Ascending aorta (tissue), 2 donors: ENCODE measurements at regions not wholly inside any gene's neighbourhood (a gene's known extent, or its start where the extent isn't known, plus 50 kb on each side); places are given as distances from the start of the nearest gene placed in this dataset.

Experiments used
- DNase-seq, 2 donors: peaks; one replicate each; pipeline ENCODE4 v3.0.0-alpha.2; 2019; ENCODE audit warnings: low spot score in 2 of 2
- H3K27ac ChIP-seq, 2 donors: fragments of 200-600 bp; sonication (generic); one replicate each; pipeline ENCODE4 v1.5.1; 2016 to 2017; ENCODE audit warnings: mild to moderate bottlenecking in 1 of 2
- H3K27me3 ChIP-seq: fragments of 200-600 bp; sonication (generic); one replicate; pipeline ENCODE4 v1.5.1; 2017
- H3K36me3 ChIP-seq, 2 donors: fragments of 200-600 bp; sonication (generic); one replicate each; pipeline ENCODE4 v1.5.1; 2016
- H3K4me1 ChIP-seq, 2 donors: fragments of 200-600 bp; sonication (generic); one replicate each; pipeline ENCODE4 v1.5.1; 2016 to 2017; ENCODE audit warnings: mild to moderate bottlenecking in 1 of 2
- H3K4me3 ChIP-seq, 2 donors: fragments of 200-600 bp; sonication (generic); one replicate each; pipeline ENCODE4 v1.5.1; 2016 to 2017; ENCODE audit warnings: mild to moderate bottlenecking in 1 of 2
- H3K9me3 ChIP-seq, 2 donors: fragments of 200-600 bp; sonication (generic); one replicate each; pipeline ENCODE4 v1.5.1; 2016
- intact Hi-C: fragments of 100-400 bp; cut with DNase I; formaldehyde crosslinking; loops from one replicate; pipeline ENCODE4 v1.15.1; 2023
- TF ChIP-seq, protein P1 (sequence below), 3 experiments: fragments of 200-600 bp in 2 of 3; fragments of 450-650 bp in 1 of 3; sonication (generic) in 2 of 3; IDR thresholded peaks; one replicate each; pipeline ENCODE4 v1.5.1; 2016 to 2019; ENCODE audit warnings: antibody characterized with exemption in 3 of 3, mild to moderate bottlenecking in 1 of 3, moderate library complexity in 1 of 3

DNA sequence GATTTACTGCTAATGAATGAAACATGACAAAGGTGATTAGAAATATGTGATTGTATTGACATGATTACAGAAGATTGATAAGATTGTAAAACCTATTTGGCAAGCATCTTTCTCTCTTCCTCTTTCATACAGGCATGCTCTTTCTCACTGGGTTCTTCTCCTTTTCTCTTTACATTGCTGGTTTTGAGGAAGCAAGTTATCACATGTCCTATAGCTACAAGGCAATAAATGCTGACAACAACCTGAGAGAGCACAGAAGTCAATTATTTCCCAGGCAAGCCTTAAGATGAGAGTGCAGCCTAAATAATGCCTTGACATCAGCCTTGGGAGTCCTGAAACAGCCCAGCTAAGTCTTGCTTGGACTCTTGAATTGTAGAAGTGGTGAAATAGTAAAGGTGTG is 875.0 kb downstream of the SLITRK1 start:
- Histone ChIP-seq H3K27me3 (no peaks in the 10 kb centered on the region), H3K36me3 (no peaks in the 10 kb centered on the region), H3K9me3 (no peaks in the 10 kb centered on the region), H3K27ac (no peak overlapping the region), H3K4me3 (no peak overlapping the region), H3K4me1 (no peaks in the 10 kb centered on the region)
- no peak for DNase-seq
- TF ChIP-seq, protein P1, sequence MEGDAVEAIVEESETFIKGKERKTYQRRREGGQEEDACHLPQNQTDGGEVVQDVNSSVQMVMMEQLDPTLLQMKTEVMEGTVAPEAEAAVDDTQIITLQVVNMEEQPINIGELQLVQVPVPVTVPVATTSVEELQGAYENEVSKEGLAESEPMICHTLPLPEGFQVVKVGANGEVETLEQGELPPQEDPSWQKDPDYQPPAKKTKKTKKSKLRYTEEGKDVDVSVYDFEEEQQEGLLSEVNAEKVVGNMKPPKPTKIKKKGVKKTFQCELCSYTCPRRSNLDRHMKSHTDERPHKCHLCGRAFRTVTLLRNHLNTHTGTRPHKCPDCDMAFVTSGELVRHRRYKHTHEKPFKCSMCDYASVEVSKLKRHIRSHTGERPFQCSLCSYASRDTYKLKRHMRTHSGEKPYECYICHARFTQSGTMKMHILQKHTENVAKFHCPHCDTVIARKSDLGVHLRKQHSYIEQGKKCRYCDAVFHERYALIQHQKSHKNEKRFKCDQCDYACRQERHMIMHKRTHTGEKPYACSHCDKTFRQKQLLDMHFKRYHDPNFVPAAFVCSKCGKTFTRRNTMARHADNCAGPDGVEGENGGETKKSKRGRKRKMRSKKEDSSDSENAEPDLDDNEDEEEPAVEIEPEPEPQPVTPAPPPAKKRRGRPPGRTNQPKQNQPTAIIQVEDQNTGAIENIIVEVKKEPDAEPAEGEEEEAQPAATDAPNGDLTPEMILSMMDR (IDR thresholded peaks at IDR 0.05) = no peak
- intact Hi-C loops = no loop called here

DNA sequence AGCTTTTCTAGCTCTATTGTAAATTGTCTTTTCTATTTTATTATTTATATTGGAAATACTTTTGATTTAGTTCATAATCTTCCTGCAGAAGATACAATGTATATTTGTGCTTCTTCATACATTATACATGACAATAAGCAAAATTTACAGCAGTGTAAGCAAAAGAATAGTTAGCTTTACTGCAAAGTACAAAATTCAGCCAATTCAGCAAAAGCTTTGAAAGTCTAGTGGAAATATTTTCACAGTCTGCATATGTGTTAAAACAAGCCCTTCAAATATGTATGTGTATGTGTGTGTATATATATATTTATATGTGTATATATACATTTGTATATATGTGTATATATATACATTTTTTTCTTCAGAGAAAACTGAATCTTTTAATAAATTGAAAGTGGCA is 879.1 kb downstream of the SLITRK1 start:
- Histone ChIP-seq H3K4me3 (no peak overlapping the region), H3K9me3 (no peaks in the 10 kb centered on the region), H3K4me1 (no peaks in the 10 kb centered on the region), H3K27ac (no peak overlapping the region), H3K27me3 (no peaks in the 10 kb centered on the region), H3K36me3 (no peaks in the 10 kb centered on the region)
- intact Hi-C loops = no loop called here
- TF ChIP-seq, protein P1 (IDR thresholded peaks at IDR 0.05) = no peak
- no peak for DNase-seq

DNA sequence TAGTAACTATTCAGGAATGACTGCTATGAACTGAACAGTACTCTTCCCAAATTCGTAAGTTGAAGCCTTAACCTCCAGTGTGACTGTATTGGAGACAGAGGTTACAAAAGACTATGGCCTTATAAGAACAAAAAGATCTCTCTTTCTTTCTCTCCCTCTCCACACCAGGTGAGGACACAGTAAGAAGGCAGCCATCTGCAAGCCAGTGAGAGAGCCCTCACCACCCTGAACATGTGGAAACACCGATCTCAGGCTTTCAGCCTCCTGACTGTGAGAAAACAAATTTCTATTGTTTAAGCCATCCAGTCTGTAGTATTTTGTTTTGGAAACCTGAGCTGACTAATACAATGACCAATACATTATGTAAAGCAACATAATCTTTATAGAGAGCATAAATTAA is 888.9 kb downstream of the SLITRK1 start:
- Histone ChIP-seq H3K9me3 (no peaks in the 10 kb centered on the region), H3K27me3 (no peaks in the 10 kb centered on the region), H3K27ac (no peak overlapping the region), H3K36me3 (no peaks in the 10 kb centered on the region), H3K4me1 (no peaks in the 10 kb centered on the region), H3K4me3 (no peak overlapping the region)
- TF ChIP-seq, protein P1 (IDR thresholded peaks at IDR 0.05) = no peak
- no peak for DNase-seq
- intact Hi-C loops = no loop called here

DNA sequence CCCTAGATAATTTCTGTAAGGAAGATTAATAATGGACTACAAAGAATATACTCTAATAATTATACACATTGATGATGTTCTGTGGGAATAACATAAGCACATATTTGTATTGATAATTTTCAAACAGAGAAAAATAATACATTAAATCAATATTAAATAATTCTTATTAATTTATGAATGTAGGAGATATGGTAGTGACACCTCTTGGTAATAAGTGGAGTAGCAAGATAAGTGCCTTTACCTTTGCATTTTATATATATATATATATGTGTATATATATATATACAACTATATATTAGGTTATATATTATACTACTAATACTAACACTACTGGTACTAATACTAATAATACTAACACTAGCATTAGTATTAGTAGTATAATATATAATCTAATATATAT is 905.8 kb downstream of the SLITRK1 start:
- Histone ChIP-seq H3K36me3 (no peaks in the 10 kb centered on the region), H3K4me1 (no peaks in the 10 kb centered on the region), H3K9me3 (no peaks in the 10 kb centered on the region), H3K27me3 (no peaks in the 10 kb centered on the region), H3K27ac (no peak overlapping the region), H3K4me3 (no peak overlapping the region)
- TF ChIP-seq, protein P1 (IDR thresholded peaks at IDR 0.05) = no peak
- intact Hi-C loops = no loop called here
- no peak for DNase-seq

DNA sequence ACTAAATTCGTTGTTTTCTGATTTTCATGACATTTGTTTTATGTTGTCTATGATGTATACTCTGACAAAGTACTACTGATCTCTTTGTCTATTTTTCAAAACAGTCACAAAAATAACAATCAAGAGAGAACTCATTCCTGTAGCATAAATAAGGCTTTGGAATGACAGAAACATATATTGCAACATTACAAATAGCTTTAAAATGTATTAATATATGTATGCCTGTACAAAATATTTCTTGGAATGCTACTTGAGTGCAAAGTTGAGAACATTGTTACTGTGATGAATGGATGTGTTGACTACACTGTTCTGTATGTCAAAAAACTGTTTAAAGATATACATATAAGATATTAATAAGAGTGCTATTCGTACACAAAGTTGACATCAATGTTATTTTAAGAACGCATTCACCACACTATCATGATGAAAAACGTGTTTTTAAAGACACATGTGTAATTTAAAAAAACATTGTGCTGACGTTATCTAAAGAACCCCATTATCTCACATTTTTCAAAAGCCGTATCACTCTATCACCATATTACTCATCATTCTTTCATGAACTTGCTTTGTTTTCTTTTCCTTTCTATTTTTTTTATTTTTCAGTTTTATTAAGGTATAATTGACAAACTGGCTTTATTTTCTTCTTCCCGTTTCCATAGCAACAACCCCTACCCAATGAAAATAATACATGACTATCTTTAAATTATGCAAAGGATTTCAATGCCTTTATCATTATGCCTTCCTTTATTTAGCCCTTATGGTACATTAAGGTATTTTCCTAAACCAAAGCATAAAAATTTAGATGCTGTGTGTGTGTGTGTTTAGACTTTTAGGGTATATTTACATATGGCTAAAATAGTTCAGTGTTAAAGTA is 918.8 kb downstream of the SLITRK1 start:
- Histone ChIP-seq H3K27ac (no peak overlapping the region), H3K36me3 (no peaks in the 10 kb centered on the region), H3K9me3 (no peaks in the 10 kb centered on the region), H3K27me3 (no peaks in the 10 kb centered on the region), H3K4me1 (no peaks in the 10 kb centered on the region), H3K4me3 (no peak overlapping the region)
- intact Hi-C loops = no loop called here
- TF ChIP-seq, protein P1 (IDR thresholded peaks at IDR 0.05) = no peak
- DNase-seq = no peak
